CD4-positive, alpha-beta memory T cell (primary cell): ENCODE measurements at regions not wholly inside any gene's neighbourhood (a gene's known extent, or its start where the extent isn't known, plus 50 kb on each side); places are given as distances from the start of the nearest gene placed in this dataset.

ENCODE experiments used
- CTCF ChIA-PET: fragments of 350-600 bp; sonication (Branson Sonifier 250); formaldehyde crosslinking; loops from one replicate; lab custom pipeline; 2021; ENCODE audit warnings: inconsistent platforms; ENCODE audit not compliant: partially characterized antibody; lab: Charles Lee
- POLR2A ChIA-PET: fragments of 350-600 bp; sonication (Branson Sonifier 250); formaldehyde crosslinking; loops from one replicate; lab custom pipeline; 2021; ENCODE audit not compliant: partially characterized antibody; lab: Charles Lee
- DNase-seq, 5 donors: peaks; one replicate each; pipeline versions ENCODE4 v3.0.0 to v3.0.0-alpha.2; 2020 to 2022; ENCODE audit warnings: mixed read lengths in 1 of 5
- H3K27ac ChIP-seq: one replicate; pipeline ENCODE4 v1.7.0; 2013; ENCODE audit warnings: low read depth, low read length
- H3K27me3 ChIP-seq: 2 replicates; pipeline ENCODE4 v1.7.0; 2013; ENCODE audit warnings: mild to moderate bottlenecking, low read length, moderate library complexity; ENCODE audit not compliant: insufficient read depth
- H3K36me3 ChIP-seq: 2 replicates; pipeline ENCODE4 v1.7.0; 2013; ENCODE audit warnings: mild to moderate bottlenecking, low read length, moderate library complexity; ENCODE audit not compliant: insufficient read depth
- H3K4me1 ChIP-seq: 2 replicates; pipeline ENCODE4 v1.7.0; 2013; ENCODE audit warnings: mild to moderate bottlenecking, low read length, moderate library complexity; ENCODE audit not compliant: insufficient read depth
- H3K4me3 ChIP-seq, 2 donors: one replicate each; pipeline ENCODE4 v1.7.0; 2013; ENCODE audit warnings: low read length in 2 of 2, mild to moderate bottlenecking in 1 of 2
- H3K9me3 ChIP-seq, 2 donors: one replicate each; pipeline ENCODE4 v1.7.0; 2013; ENCODE audit warnings: low read length in 2 of 2, control low read depth in 1 of 2; ENCODE audit not compliant: control insufficient read depth in 1 of 2
- H3K27ac Mint-ChIP-seq, 7 donors: one replicate each; pipeline ENCODE4 v1.8.0; 2020 to 2021; ENCODE audit warnings: mixed read lengths in 7 of 7, mild to moderate bottlenecking in 6 of 7, inconsistent platforms in 3 of 7, moderate library complexity in 3 of 7
- H3K27me3 Mint-ChIP-seq, 2 donors: one replicate each; pipeline ENCODE4 v1.8.0; 2020 to 2021; ENCODE audit warnings: mixed read lengths in 2 of 2
- H3K36me3 Mint-ChIP-seq, 2 donors: one replicate each; pipeline ENCODE4 v1.8.0; 2020 to 2021; ENCODE audit warnings: mixed read lengths in 2 of 2, inconsistent platforms in 1 of 2, mild to moderate bottlenecking in 1 of 2
- H3K4me1 Mint-ChIP-seq, 4 donors: one replicate each; pipeline ENCODE4 v1.8.0; 2020 to 2021; ENCODE audit warnings: mixed read lengths in 4 of 4, mild to moderate bottlenecking in 1 of 4
- H3K4me3 Mint-ChIP-seq, 8 donors: one replicate each; pipeline ENCODE4 v1.8.0; 2020 to 2021; ENCODE audit warnings: mixed read lengths in 8 of 8, mild to moderate bottlenecking in 7 of 8, moderate library complexity in 6 of 8, inconsistent platforms in 3 of 8
- H3K9me3 Mint-ChIP-seq, 8 donors: one replicate each; pipeline ENCODE4 v1.8.0; 2020 to 2021; ENCODE audit warnings: mixed read lengths in 8 of 8, mild to moderate bottlenecking in 5 of 8, inconsistent platforms in 3 of 8, moderate library complexity in 1 of 8
- intact Hi-C: fragments of 100-400 bp; cut with micrococcal nuclease; formaldehyde crosslinking; loops from one replicate; pipeline ENCODE4 v1.15.1; 2023

GRCh38 chr6:166087852-166088251 is 79.8 kb downstream of the TBXT start:
- CTCF ChIA-PET, result no interaction called here
- POLR2A ChIA-PET, result no interaction called here

GRCh38 chr6:166087246-166087645 is 80.4 kb downstream of the TBXT start:
- Mint-ChIP-seq H3K36me3 (no peaks in the 10 kb centered on the region), H3K27ac (no peak overlapping the region), H3K4me3 (no peak overlapping the region), H3K4me1 (no peaks in the 10 kb centered on the region), H3K9me3 (peaks cover 0 to 3% (median under 1%) of the 10 kb centered on the region in 8 donors), H3K27me3 (peaks cover 3 to 6% of the 10 kb centered on the region in 2 donors)
- no peaks in the 10 kb centered on the region for H3K36me3 ChIP-seq
- DNase-seq, result no peak
- POLR2A ChIA-PET, result no interaction called here
- H3K9me3 ChIP-seq, result no peaks in the 10 kb centered on the region
- intact Hi-C loops, result no loop called here
- H3K4me3 ChIP-seq, result no peak overlapping the region
- no peaks in the 10 kb centered on the region for H3K27me3 ChIP-seq
- no peaks in the 10 kb centered on the region for H3K4me1 ChIP-seq
- CTCF ChIA-PET, result no interaction called here
- H3K27ac ChIP-seq, result no peak overlapping the region

More at GRCh38 chr6:166087852-166088251, 79.8 kb downstream of the TBXT start:
- no peak for DNase-seq
- Histone ChIP-seq H3K4me3 (no peak overlapping the region), H3K27me3 (no peaks in the 10 kb centered on the region), H3K9me3 (no peaks in the 10 kb centered on the region), H3K4me1 (no peaks in the 10 kb centered on the region), H3K36me3 (no peaks in the 10 kb centered on the region), H3K27ac (no peak overlapping the region)
- H3K4me3 Mint-ChIP-seq, result no peak overlapping the region
- H3K36me3 Mint-ChIP-seq, result no peaks in the 10 kb centered on the region
- peaks cover 4 to 6% of the 10 kb centered on the region in 2 donors for H3K27me3 Mint-ChIP-seq
- no peaks in the 10 kb centered on the region for H3K4me1 Mint-ChIP-seq
- H3K9me3 Mint-ChIP-seq, result peaks cover 0 to 3% (median under 1%) of the 10 kb centered on the region in 8 donors
- intact Hi-C loops, result no loop called here
- H3K27ac Mint-ChIP-seq, result no peak overlapping the region

- no peaks in the 10 kb centered on the region for H3K36me3 Mint-ChIP-seq
- H3K4me3 Mint-ChIP-seq, result no peak overlapping the region
- H3K9me3 ChIP-seq, result no peaks in the 10 kb centered on the region
- H3K4me1 ChIP-seq, result no peaks in the 10 kb centered on the region
- no peak overlapping the region for H3K4me3 ChIP-seq
- intact Hi-C loops, result no loop called here
- no peaks in the 10 kb centered on the region for H3K4me1 Mint-ChIP-seq
- H3K27me3 ChIP-seq, result no peaks in the 10 kb centered on the region
- H3K36me3 ChIP-seq, result no peaks in the 10 kb centered on the region
- ChIA-PET CTCF (no interaction called here), POLR2A (no interaction called here)
- H3K27me3 Mint-ChIP-seq, result peaks cover 2 to 4% of the 10 kb centered on the region in 2 donors
- DNase-seq, result no peak
- peaks cover 0 to 2% (median 0%) of the 10 kb centered on the region in 8 donors for H3K9me3 Mint-ChIP-seq
- no peak overlapping the region for H3K27ac ChIP-seq
- no peak overlapping the region for H3K27ac Mint-ChIP-seq
Observed at GRCh38 chr6:166085500-166085899, 82.2 kb downstream of the TBXT start.

- Mint-ChIP-seq H3K9me3 (peaks cover 0 to 2% (median 0%) of the 10 kb centered on the region in 8 donors), H3K4me3 (no peak overlapping the region), H3K4me1 (no peaks in the 10 kb centered on the region), H3K27ac (no peak overlapping the region), H3K27me3 (peaks cover 2 to 4% of the 10 kb centered on the region in 2 donors), H3K36me3 (no peaks in the 10 kb centered on the region)
- Histone ChIP-seq H3K27me3 (no peaks in the 10 kb centered on the region), H3K4me3 (no peak overlapping the region), H3K27ac (no peak overlapping the region), H3K36me3 (no peaks in the 10 kb centered on the region), H3K4me1 (no peaks in the 10 kb centered on the region), H3K9me3 (no peaks in the 10 kb centered on the region)
- CTCF ChIA-PET, result no interaction called here
- DNase-seq, result no peak
- POLR2A ChIA-PET, result no interaction called here
- intact Hi-C loops, result no loop called here
Observed at GRCh38 chr6:166084951-166085350, 82.7 kb downstream of the TBXT start.

GRCh38 chr6:166079841-166080240 is 87.8 kb downstream of the TBXT start:
- no peak overlapping the region for H3K4me3 ChIP-seq
- no peak overlapping the region for H3K27ac ChIP-seq
- ChIA-PET POLR2A (no interaction called here), CTCF (no interaction called here)
- H3K4me1 ChIP-seq, result no peaks in the 10 kb centered on the region
- H3K9me3 Mint-ChIP-seq, result no peaks in the 10 kb centered on the region
- H3K36me3 ChIP-seq, result no peaks in the 10 kb centered on the region
- no peak overlapping the region for H3K27ac Mint-ChIP-seq
- H3K9me3 ChIP-seq, result no peaks in the 10 kb centered on the region
- no peaks in the 10 kb centered on the region for H3K27me3 ChIP-seq
- intact Hi-C loops, result no loop called here
- H3K27me3 Mint-ChIP-seq, result peaks cover 5% of the 10 kb centered on the region in 2 donors
- H3K36me3 Mint-ChIP-seq, result no peaks in the 10 kb centered on the region
- H3K4me1 Mint-ChIP-seq, result no peaks in the 10 kb centered on the region
- no peak for DNase-seq
- no peak overlapping the region for H3K4me3 Mint-ChIP-seq

GRCh38 chr6:166078294-166078693 is 89.4 kb downstream of the TBXT start:
- H3K27me3 Mint-ChIP-seq, result peaks cover 3 to 7% of the 10 kb centered on the region in 2 donors
- no peaks in the 10 kb centered on the region for H3K4me1 Mint-ChIP-seq
- Histone ChIP-seq H3K27ac (no peak overlapping the region), H3K36me3 (no peaks in the 10 kb centered on the region), H3K4me3 (no peak overlapping the region), H3K9me3 (no peaks in the 10 kb centered on the region), H3K27me3 (no peaks in the 10 kb centered on the region), H3K4me1 (no peaks in the 10 kb centered on the region)
- H3K9me3 Mint-ChIP-seq, result no peaks in the 10 kb centered on the region
- H3K27ac Mint-ChIP-seq, result no peak overlapping the region
- POLR2A ChIA-PET, result no interaction called here
- DNase-seq, result no peak
- CTCF ChIA-PET, result interaction anchor here (0.7 kb wide), 1 partner anchor 1405 kb away, joined by 3 read pairs; no protein-coding TSS in a partner anchor
- H3K36me3 Mint-ChIP-seq, result no peaks in the 10 kb centered on the region
- intact Hi-C loops, result no loop called here
- H3K4me3 Mint-ChIP-seq, result no peak overlapping the region

GRCh38 chr6:166076625-166077024 is 91.0 kb downstream of the TBXT start:
- ChIA-PET CTCF (interaction anchor here (1.1 kb wide), 1 partner anchor 30 kb away, joined by 3 read pairs; no protein-coding TSS in a partner anchor), POLR2A (no interaction called here)
- H3K27ac ChIP-seq, result no peak overlapping the region
- H3K4me1 Mint-ChIP-seq, result no peaks in the 10 kb centered on the region
- no peaks in the 10 kb centered on the region for H3K27me3 ChIP-seq
- H3K4me3 Mint-ChIP-seq, result no peak overlapping the region
- H3K27me3 Mint-ChIP-seq, result peaks cover 3 to 7% of the 10 kb centered on the region in 2 donors
- H3K4me3 ChIP-seq, result no peak overlapping the region
- H3K4me1 ChIP-seq, result no peaks in the 10 kb centered on the region
- no peaks in the 10 kb centered on the region for H3K36me3 Mint-ChIP-seq
- intact Hi-C loops, result no loop called here
- no peak overlapping the region for H3K27ac Mint-ChIP-seq
- no peaks in the 10 kb centered on the region for H3K9me3 Mint-ChIP-seq
- no peaks in the 10 kb centered on the region for H3K9me3 ChIP-seq
- DNase-seq, result no peak
- no peaks in the 10 kb centered on the region for H3K36me3 ChIP-seq

GRCh38 chr6:166075925-166076324 is 91.7 kb downstream of the TBXT start:
- Histone ChIP-seq H3K36me3 (no peaks in the 10 kb centered on the region), H3K27ac (no peak overlapping the region), H3K4me1 (no peaks in the 10 kb centered on the region), H3K4me3 (no peak overlapping the region), H3K9me3 (no peaks in the 10 kb centered on the region), H3K27me3 (no peaks in the 10 kb centered on the region)
- ChIA-PET POLR2A (no interaction called here), CTCF (interaction anchor here (1.1 kb wide), 1 partner anchor 30 kb away, joined by 3 read pairs; no protein-coding TSS in a partner anchor)
- Mint-ChIP-seq H3K9me3 (no peaks in the 10 kb centered on the region), H3K4me1 (no peaks in the 10 kb centered on the region), H3K27ac (peak overlapping the region in 1 of 7 donors; percentile 49), H3K36me3 (no peaks in the 10 kb centered on the region), H3K27me3 (peaks cover 3 to 7% of the 10 kb centered on the region in 2 donors), H3K4me3 (no peak overlapping the region)
- intact Hi-C loops, result no loop called here
- no peak for DNase-seq
